ENCODE measurements at regions not wholly inside any gene's neighbourhood (a gene's known extent, or its start where the extent isn't known, plus 50 kb on each side); places are given as distances from the start of the nearest gene placed in this dataset.
A peak's percentile ranks its signal among the peaks of the same experiment; 100 is the strongest.

- POLR2A ChIA-PET = interaction anchor here (0.6 kb wide), 1 partner anchor 1023 kb away, joined by 3 read pairs; no protein-coding TSS in a partner anchor
- Histone ChIP-seq H3K36me3 (ENCODE audit: control insufficient read depth, insufficient read depth, low read length) (no peaks in the 10 kb centered on the region), H3K27me3 (ENCODE audit: control insufficient read depth, insufficient read depth, low read length) (no peaks in the 10 kb centered on the region), H3K4me3 (ENCODE audit: low read depth, low read length) (no peak overlapping the region)
- CTCF ChIA-PET = interaction anchor here (0.6 to 7.9 kb wide), 40 partner anchors 8 to 1268 kb away, joined by 3 to 123 read pairs (median 4); no protein-coding TSS in a partner anchor
- DNase-seq (ENCODE audit: low read depth) = no peak
- TF ChIP-seq, protein P1, sequence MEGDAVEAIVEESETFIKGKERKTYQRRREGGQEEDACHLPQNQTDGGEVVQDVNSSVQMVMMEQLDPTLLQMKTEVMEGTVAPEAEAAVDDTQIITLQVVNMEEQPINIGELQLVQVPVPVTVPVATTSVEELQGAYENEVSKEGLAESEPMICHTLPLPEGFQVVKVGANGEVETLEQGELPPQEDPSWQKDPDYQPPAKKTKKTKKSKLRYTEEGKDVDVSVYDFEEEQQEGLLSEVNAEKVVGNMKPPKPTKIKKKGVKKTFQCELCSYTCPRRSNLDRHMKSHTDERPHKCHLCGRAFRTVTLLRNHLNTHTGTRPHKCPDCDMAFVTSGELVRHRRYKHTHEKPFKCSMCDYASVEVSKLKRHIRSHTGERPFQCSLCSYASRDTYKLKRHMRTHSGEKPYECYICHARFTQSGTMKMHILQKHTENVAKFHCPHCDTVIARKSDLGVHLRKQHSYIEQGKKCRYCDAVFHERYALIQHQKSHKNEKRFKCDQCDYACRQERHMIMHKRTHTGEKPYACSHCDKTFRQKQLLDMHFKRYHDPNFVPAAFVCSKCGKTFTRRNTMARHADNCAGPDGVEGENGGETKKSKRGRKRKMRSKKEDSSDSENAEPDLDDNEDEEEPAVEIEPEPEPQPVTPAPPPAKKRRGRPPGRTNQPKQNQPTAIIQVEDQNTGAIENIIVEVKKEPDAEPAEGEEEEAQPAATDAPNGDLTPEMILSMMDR (IDR thresholded peaks at IDR 0.05; ENCODE audit: insufficient read depth, low read depth, low read length) = peak; percentile 83
Observed at GRCh38 chr2:217650716-217651360, 352.0 kb downstream of the TNS1 start.

GRCh38 chr2:217650229-217650628, 352.6 kb downstream of the TNS1 start:
- POLR2A ChIA-PET = interaction anchor here (0.6 kb wide), 1 partner anchor 132 kb away, joined by 4 read pairs; no protein-coding TSS in a partner anchor
- DNase-seq (ENCODE audit: low read depth) = no peak
- no peaks in the 10 kb centered on the region for H3K36me3 ChIP-seq (ENCODE audit: control insufficient read depth, insufficient read depth, low read length)
- CTCF ChIA-PET = interaction anchor here (0.6 to 7.9 kb wide), 37 partner anchors 8 to 1267 kb away, joined by 3 to 123 read pairs (median 4); no protein-coding TSS in a partner anchor
- H3K27me3 ChIP-seq (ENCODE audit: control insufficient read depth, insufficient read depth, low read length) = no peaks in the 10 kb centered on the region
- TF ChIP-seq, protein P1 (IDR thresholded peaks at IDR 0.05; ENCODE audit: insufficient read depth, low read depth, low read length) = no peak
- no peak overlapping the region for H3K4me3 ChIP-seq (ENCODE audit: low read depth, low read length)

GRCh38 chr2:217647925-217648324, 354.9 kb downstream of the TNS1 start:
- CTCF ChIA-PET = interaction anchor here (1.0 to 1.2 kb wide), 3 partner anchors 12 to 18 kb away, joined by 3 to 4 read pairs (median 4); no protein-coding TSS in a partner anchor
- Histone ChIP-seq H3K27me3 (ENCODE audit: control insufficient read depth, insufficient read depth, low read length) (no peaks in the 10 kb centered on the region), H3K4me3 (ENCODE audit: low read depth, low read length) (no peak overlapping the region), H3K36me3 (ENCODE audit: control insufficient read depth, insufficient read depth, low read length) (no peaks in the 10 kb centered on the region)
- no peak for DNase-seq (ENCODE audit: low read depth)
- TF ChIP-seq, protein P1 (IDR thresholded peaks at IDR 0.05; ENCODE audit: insufficient read depth, low read depth, low read length) = no peak
- POLR2A ChIA-PET = no interaction called here

DNA sequence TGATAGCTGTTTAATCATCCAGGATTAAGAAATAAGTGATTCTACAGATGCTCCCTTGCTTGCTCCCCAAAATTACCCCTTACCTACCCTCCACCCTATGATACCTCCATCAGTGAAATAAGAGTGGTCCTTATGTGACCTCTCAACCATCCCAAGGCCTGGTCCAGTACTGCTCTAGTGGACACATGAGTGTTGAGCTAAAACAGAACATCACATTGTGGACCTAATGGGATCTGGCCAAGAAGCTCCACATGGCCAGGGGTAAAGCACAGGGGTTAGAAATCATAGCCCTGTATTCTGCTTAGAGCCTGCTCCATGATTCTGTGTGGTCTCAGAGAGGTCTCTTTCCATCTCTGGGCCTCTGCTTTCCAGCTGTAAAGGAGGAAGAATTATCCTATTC, 355.6 kb downstream of the TNS1 start:
- POLR2A ChIA-PET = no interaction called here
- Histone ChIP-seq H3K36me3 (ENCODE audit: control insufficient read depth, insufficient read depth, low read length) (no peaks in the 10 kb centered on the region), H3K4me3 (ENCODE audit: low read depth, low read length) (no peak overlapping the region), H3K27me3 (ENCODE audit: control insufficient read depth, insufficient read depth, low read length) (no peaks in the 10 kb centered on the region)
- TF ChIP-seq, protein P1 (IDR thresholded peaks at IDR 0.05; ENCODE audit: insufficient read depth, low read depth, low read length) = no peak
- CTCF ChIA-PET = interaction anchor here (1.0 to 1.6 kb wide), 4 partner anchors 11 to 67 kb away, joined by 3 to 5 read pairs (median 4); no protein-coding TSS in a partner anchor
- DNase-seq (ENCODE audit: low read depth) = no peak

GRCh38 chr2:217645896-217646295, 356.9 kb downstream of the TNS1 start:
- ChIA-PET POLR2A (no interaction called here), CTCF (interaction anchor here (1.3 to 1.6 kb wide), 2 partner anchors 9 to 69 kb away, joined by 3 to 5 read pairs; no protein-coding TSS in a partner anchor)
- Histone ChIP-seq H3K27me3 (ENCODE audit: control insufficient read depth, insufficient read depth, low read length) (no peaks in the 10 kb centered on the region), H3K4me3 (ENCODE audit: low read depth, low read length) (no peak overlapping the region), H3K36me3 (ENCODE audit: control insufficient read depth, insufficient read depth, low read length) (no peaks in the 10 kb centered on the region)
- TF ChIP-seq, protein P1 (IDR thresholded peaks at IDR 0.05; ENCODE audit: insufficient read depth, low read depth, low read length) = no peak
- DNase-seq (ENCODE audit: low read depth) = no peak

Measured in BJ (cell line).